ENCODE measurements at regions not wholly inside any gene's neighbourhood (a gene's known extent, or its start where the extent isn't known, plus 50 kb on each side); places are given as distances from the start of the nearest gene placed in this dataset.

- CTCF ChIA-PET: no interaction called here
- TF ChIP-seq ZNF354C (tag by site-specific recombination; IDR thresholded peaks at IDR 0.05; ENCODE audit: borderline replicate concordance, low read depth) (no peak), TRIM28 (IDR thresholded peaks at IDR 0.05; ENCODE audit: borderline replicate concordance, low read length) (no peak), SCRT2 (tag by site-specific recombination; IDR thresholded peaks at IDR 0.05) (no peak), BCL6B (tag by site-specific recombination; IDR thresholded peaks at IDR 0.05) (no peak), ZNF747 (tag by site-specific recombination; IDR thresholded peaks at IDR 0.05) (no peak), ZNF239 (tag by site-specific recombination; IDR thresholded peaks at IDR 0.05) (no peak), ZNF624 (tag by site-specific recombination; IDR thresholded peaks at IDR 0.05) (no peak), ZNF202 (tag by site-specific recombination; IDR thresholded peaks at IDR 0.05; ENCODE audit: borderline replicate concordance) (no peak), ZNF350 (tag by site-specific recombination; IDR thresholded peaks at IDR 0.05) (no peak)
- Histone ChIP-seq H3K4me1 (ENCODE audit: control insufficient read depth, insufficient read depth, low read length) (no peaks in the 10 kb centered on the region), H3K4me3 (ENCODE audit: low read depth, low read length) (no peak overlapping the region), H3K9me3 (ENCODE audit: control insufficient read depth, insufficient read depth, low read depth, low read length) (no peaks in the 10 kb centered on the region), H3K36me3 (ENCODE audit: control insufficient read depth in 2 of 2, insufficient read depth in 1 of 2, low read length in 2 of 2) (no peaks in the 10 kb centered on the region), H3K27ac (ENCODE audit: extremely low read depth, low read depth, low read length) (no peak overlapping the region)
- POLR2A ChIA-PET: no interaction called here
Measured at GRCh38 chr14:26873362-26873960, 275.6 kb upstream of the NOVA1 start.

GRCh38 chr14:26887847-26888246, 290.0 kb upstream of the NOVA1 start:
- POLR2A ChIA-PET: no interaction called here
- no peaks in the 10 kb centered on the region for H3K9me3 ChIP-seq (ENCODE audit: control insufficient read depth, insufficient read depth, low read depth, low read length)

GRCh38 chr14:26888592-26888991, 290.8 kb upstream of the NOVA1 start:
- ChIA-PET POLR2A (no interaction called here), CTCF (no interaction called here)
- H3K9me3 ChIP-seq (ENCODE audit: control insufficient read depth, insufficient read depth, low read depth, low read length): no peaks in the 10 kb centered on the region
- no peak overlapping the region for H3K27ac ChIP-seq (ENCODE audit: extremely low read depth, low read depth, low read length)
- no peaks in the 10 kb centered on the region for H3K4me1 ChIP-seq (ENCODE audit: control insufficient read depth, insufficient read depth, low read length)
- TF ChIP-seq ZNF776 (tag by site-specific recombination; IDR thresholded peaks at IDR 0.05; ENCODE audit: borderline replicate concordance) (no peak), ZNF221 (tag by site-specific recombination; IDR thresholded peaks at IDR 0.05; ENCODE audit: borderline replicate concordance) (no peak), ZEB2 (tag by site-specific recombination; IDR thresholded peaks at IDR 0.05) (no peak), OVOL3 (tag by site-specific recombination; IDR thresholded peaks at IDR 0.05) (no peak), ZNF211 (tag by site-specific recombination; IDR thresholded peaks at IDR 0.05; ENCODE audit: low read depth) (no peak), ZNF133 (tag by site-specific recombination; IDR thresholded peaks at IDR 0.05) (no peak), SCRT2 (tag by site-specific recombination; IDR thresholded peaks at IDR 0.05) (no peak), ZNF830 (tag by site-specific recombination; IDR thresholded peaks at IDR 0.05; ENCODE audit: low read depth) (no peak), SETDB1 (IDR thresholded peaks at IDR 0.05; ENCODE audit: insufficient read length, low read length) (no peak), SALL2 (tag by site-specific recombination; IDR thresholded peaks at IDR 0.05; ENCODE audit: borderline replicate concordance) (no peak), ZNF121 (tag by site-specific recombination; IDR thresholded peaks at IDR 0.05) (no peak), ZNF791 (tag by site-specific recombination; IDR thresholded peaks at IDR 0.05) (no peak), ZNF560 (tag by site-specific recombination; IDR thresholded peaks at IDR 0.05; ENCODE audit: borderline replicate concordance) (no peak)
- no peaks in the 10 kb centered on the region for H3K36me3 ChIP-seq (ENCODE audit: control insufficient read depth in 2 of 2, insufficient read depth in 1 of 2, low read length in 2 of 2)
- no peak overlapping the region for H3K4me3 ChIP-seq (ENCODE audit: low read depth, low read length)

More at GRCh38 chr14:26887847-26888246, 290.0 kb upstream of the NOVA1 start:
- Histone ChIP-seq H3K4me1 (ENCODE audit: control insufficient read depth, insufficient read depth, low read length) (no peaks in the 10 kb centered on the region), H3K27ac (ENCODE audit: extremely low read depth, low read depth, low read length) (no peak overlapping the region), H3K4me3 (ENCODE audit: low read depth, low read length) (no peak overlapping the region), H3K36me3 (ENCODE audit: control insufficient read depth in 2 of 2, insufficient read depth in 1 of 2, low read length in 2 of 2) (no peaks in the 10 kb centered on the region)
- TF ChIP-seq HIC1 (tag by site-specific recombination; IDR thresholded peaks at IDR 0.05) (no peak), ZNF501 (tag by site-specific recombination; IDR thresholded peaks at IDR 0.05) (no peak), PBX3 (CRISPR knock-in tag; IDR thresholded peaks at IDR 0.05) (no peak), SCRT2 (tag by site-specific recombination; IDR thresholded peaks at IDR 0.05) (no peak), ZBTB7A (tag by site-specific recombination; IDR thresholded peaks at IDR 0.05; ENCODE audit: low read depth) (no peak), ZXDB (tag by site-specific recombination; IDR thresholded peaks at IDR 0.05) (no peak), KLF7 (tag by site-specific recombination; IDR thresholded peaks at IDR 0.05; ENCODE audit: borderline replicate concordance) (no peak), HOXD13 (CRISPR knock-in tag; IDR thresholded peaks at IDR 0.05; ENCODE audit: borderline replicate concordance) (no peak), ZNF266 (tag by site-specific recombination; IDR thresholded peaks at IDR 0.05; ENCODE audit: low read depth) (no peak)
- CTCF ChIA-PET: interaction anchor here (0.6 kb wide), 1 partner anchor 28 kb away, joined by 3 read pairs; no protein-coding TSS in a partner anchor

Measured in HEK293 (cell line).